ENCODE measurements at regions not wholly inside any gene's neighbourhood (a gene's known extent, or its start where the extent isn't known, plus 50 kb on each side); places are given as distances from the start of the nearest gene placed in this dataset.
A peak's percentile ranks its signal among the peaks of the same experiment; 100 is the strongest.

DNA sequence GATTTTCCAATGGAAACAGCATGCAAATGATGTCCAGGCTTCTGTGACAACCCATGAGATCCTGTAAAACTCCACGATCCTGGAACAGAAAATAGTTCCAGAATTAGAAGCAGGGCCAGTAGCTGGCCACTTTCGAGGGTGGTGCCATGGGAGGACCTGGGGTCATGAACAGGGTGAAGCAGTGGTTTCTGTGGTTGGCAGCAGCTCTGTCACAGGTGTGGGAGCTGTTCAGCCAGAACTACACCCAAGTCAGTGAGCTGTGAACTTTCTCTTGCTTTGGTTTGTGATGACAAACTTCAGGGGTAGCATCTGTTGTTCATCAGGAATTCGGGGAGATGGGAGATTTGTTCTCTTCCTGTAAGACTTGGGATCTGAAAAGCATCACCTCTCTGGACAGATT is 314.4 kb upstream of the NT5C1B start:
- H3K9me3 ChIP-seq: no peaks in the 10 kb centered on the region
- no peaks in the 10 kb centered on the region for H3K27me3 ChIP-seq (ENCODE audit: low read depth)
- DNase-seq (ENCODE audit: low spot score in 2 of 2): no peak
- in situ Hi-C loops (cut with MboI; ENCODE audit: low sequenced_read_pairs): no loop called here
- H3K4me3 ChIP-seq: no peak overlapping the region
- no peaks in the 10 kb centered on the region for H3K36me3 ChIP-seq (replicated peaks)
- no peaks in the 10 kb centered on the region for H3K4me1 ChIP-seq

DNA sequence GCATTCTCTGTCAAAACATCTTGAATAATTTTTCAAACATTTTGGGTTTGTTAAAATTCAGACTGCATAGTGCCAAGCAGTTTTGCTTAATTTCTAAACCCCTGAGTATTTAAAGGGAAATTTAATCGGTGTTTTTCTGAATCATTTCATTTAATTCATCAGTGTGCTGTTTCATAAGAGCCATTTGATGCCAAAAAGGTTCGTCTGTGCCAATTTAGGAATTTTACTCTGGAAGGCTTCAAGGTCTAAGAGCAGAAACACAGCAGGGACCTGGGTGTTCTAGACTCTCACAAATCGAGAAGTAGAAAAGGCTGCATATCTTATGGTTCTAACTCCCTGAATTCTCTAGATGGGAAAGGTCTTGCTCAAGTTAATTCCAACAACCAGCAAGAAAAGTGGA is 311.9 kb upstream of the NT5C1B start:
- DNase-seq (ENCODE audit: low spot score in 2 of 2): no peak
- Histone ChIP-seq H3K9me3 (no peaks in the 10 kb centered on the region), H3K27me3 (ENCODE audit: low read depth) (no peaks in the 10 kb centered on the region), H3K4me1 (no peaks in the 10 kb centered on the region), H3K4me3 (no peak overlapping the region), H3K36me3 (replicated peaks) (no peaks in the 10 kb centered on the region)
- in situ Hi-C loops (cut with MboI; ENCODE audit: low sequenced_read_pairs): no loop called here

GRCh38 chr2:18900691-18901141 is 311.3 kb upstream of the NT5C1B start:
- Histone ChIP-seq H3K9me3 (no peaks in the 10 kb centered on the region), H3K27me3 (ENCODE audit: low read depth) (no peaks in the 10 kb centered on the region), H3K4me1 (no peaks in the 10 kb centered on the region), H3K4me3 (no peak overlapping the region), H3K36me3 (replicated peaks) (no peaks in the 10 kb centered on the region)
- in situ Hi-C loops (cut with MboI; ENCODE audit: low sequenced_read_pairs): no loop called here
- DNase-seq (ENCODE audit: low spot score in 2 of 2): no peak

- Histone ChIP-seq H3K4me3 (no peak overlapping the region), H3K27me3 (ENCODE audit: low read depth) (no peaks in the 10 kb centered on the region), H3K9me3 (no peaks in the 10 kb centered on the region), H3K36me3 (replicated peaks) (no peaks in the 10 kb centered on the region), H3K4me1 (no peaks in the 10 kb centered on the region)
- DNase-seq (ENCODE audit: low spot score in 2 of 2): no peak
- in situ Hi-C loops (cut with MboI; ENCODE audit: low sequenced_read_pairs): loop anchor here (25.0 kb wide), 1 partner anchor 463 kb away; the partner anchor contains the start of gene OSR1
Observed at GRCh38 chr2:18899725-18900124, 310.4 kb upstream of the NT5C1B start.

DNA sequence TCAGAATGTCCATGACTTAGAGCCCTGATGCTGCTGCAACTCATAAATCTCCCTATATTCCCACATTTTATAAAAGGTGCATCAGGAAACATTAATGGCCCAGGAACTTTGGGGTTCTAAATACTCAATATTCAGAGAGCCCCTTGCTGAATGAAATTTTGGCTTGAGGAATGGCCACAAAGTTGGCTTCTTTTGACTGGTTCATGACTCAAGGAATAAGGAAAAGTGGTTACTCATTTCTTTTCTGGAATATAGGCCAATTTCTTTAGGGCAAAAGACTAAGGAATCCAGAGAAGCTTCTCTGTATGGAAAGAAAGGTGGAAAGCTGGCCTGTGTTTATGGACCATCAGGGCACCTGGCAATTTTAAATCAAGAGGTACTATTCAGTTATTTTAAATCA is 308.9 kb upstream of the NT5C1B start:
- in situ Hi-C loops (cut with MboI; ENCODE audit: low sequenced_read_pairs): loop anchor here (25.0 kb wide), 1 partner anchor 464 kb away; the partner anchor contains the start of gene OSR1
- Histone ChIP-seq H3K27me3 (ENCODE audit: low read depth) (no peaks in the 10 kb centered on the region), H3K9me3 (no peaks in the 10 kb centered on the region)

DNA sequence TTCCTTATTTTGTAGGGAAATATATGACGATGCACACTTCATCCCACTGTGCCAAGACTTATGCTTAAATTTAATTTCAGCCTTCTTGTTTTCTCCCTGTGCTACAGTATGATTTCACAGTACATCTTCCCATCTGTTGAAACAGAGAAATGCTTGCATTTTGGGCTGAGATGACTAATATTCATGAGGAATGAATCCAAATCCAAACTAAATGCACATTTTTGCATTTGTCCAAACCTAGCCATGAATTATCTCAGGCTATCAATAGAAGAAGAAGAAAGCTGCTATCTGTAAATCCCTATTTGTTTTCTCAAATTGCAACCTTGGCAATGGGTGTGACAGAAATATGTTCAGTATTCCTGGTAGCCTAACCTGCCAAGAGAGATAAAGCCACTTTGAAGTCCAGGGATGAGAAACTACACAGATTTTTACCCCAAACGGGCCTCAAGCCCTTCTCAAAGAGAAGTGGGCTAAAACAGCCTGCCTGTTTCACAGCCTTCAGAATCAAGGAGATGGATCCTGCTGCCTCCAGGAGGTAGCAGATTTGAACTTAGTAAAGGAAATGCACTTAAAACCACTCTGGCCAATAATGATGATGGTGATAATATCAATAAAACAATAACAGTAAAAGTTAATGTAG is 306.9 kb upstream of the NT5C1B start:
- DNase-seq (ENCODE audit: low spot score in 2 of 2): no peak
- in situ Hi-C loops (cut with MboI; ENCODE audit: low sequenced_read_pairs): loop anchor here (25.0 kb wide), 1 partner anchor 466 kb away; the partner anchor contains the start of gene OSR1

More for the DNA sequence above, 308.9 kb upstream of the NT5C1B start:
- H3K4me1 ChIP-seq: no peaks in the 10 kb centered on the region
- no peak overlapping the region for H3K4me3 ChIP-seq
- H3K36me3 ChIP-seq (replicated peaks): no peaks in the 10 kb centered on the region
- DNase-seq (ENCODE audit: low spot score in 2 of 2): no peak

DNA sequence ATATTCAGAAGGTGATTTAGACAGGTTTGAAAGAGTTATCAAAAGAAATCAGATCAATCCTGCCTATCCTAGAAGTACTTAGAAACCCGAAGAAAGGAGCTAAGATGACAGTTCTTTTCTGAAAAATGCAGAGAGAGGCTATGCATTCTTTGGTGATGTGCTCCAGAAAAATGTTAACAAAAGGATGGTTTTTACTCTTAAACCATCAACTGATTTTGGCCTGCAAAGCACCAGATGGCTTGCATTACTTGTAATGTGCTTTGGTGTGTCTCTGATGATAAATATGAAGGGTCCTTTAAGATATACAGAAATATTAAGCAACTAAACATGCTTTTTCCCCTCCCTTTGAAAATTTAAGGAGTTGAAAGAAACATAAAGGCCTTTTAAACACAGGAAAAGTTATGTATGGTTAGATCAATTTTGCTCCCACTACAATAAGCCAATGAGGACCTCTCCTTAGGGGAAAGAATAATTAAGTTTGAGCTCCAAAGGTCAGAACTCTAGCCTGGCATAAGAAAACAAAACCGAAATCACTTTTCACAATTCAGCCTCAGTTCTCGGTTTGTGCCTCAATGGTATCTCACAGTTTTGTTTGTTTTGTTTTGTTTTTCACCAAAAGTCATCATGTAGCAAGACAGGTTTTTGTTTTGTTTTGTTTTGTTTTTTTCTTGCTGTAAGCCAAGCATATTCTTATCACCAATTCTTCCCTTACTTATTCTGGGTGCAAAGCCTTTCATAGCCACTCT is 302.4 kb upstream of the NT5C1B start:
- DNase-seq (ENCODE audit: low spot score in 2 of 2): no peak
- H3K4me3 ChIP-seq: no peak overlapping the region
- in situ Hi-C loops (cut with MboI; ENCODE audit: low sequenced_read_pairs): loop anchor here (25.0 kb wide), 1 partner anchor 471 kb away; the partner anchor contains the start of gene OSR1
- no peaks in the 10 kb centered on the region for H3K36me3 ChIP-seq (replicated peaks)
- H3K4me1 ChIP-seq: no peaks in the 10 kb centered on the region
- no peaks in the 10 kb centered on the region for H3K9me3 ChIP-seq
- H3K27me3 ChIP-seq (ENCODE audit: low read depth): no peaks in the 10 kb centered on the region

More for the DNA sequence above, 306.9 kb upstream of the NT5C1B start:
- Histone ChIP-seq H3K9me3 (no peaks in the 10 kb centered on the region), H3K4me1 (no peaks in the 10 kb centered on the region), H3K4me3 (no peak overlapping the region), H3K27me3 (ENCODE audit: low read depth) (no peaks in the 10 kb centered on the region), H3K36me3 (replicated peaks) (no peaks in the 10 kb centered on the region)

DNA sequence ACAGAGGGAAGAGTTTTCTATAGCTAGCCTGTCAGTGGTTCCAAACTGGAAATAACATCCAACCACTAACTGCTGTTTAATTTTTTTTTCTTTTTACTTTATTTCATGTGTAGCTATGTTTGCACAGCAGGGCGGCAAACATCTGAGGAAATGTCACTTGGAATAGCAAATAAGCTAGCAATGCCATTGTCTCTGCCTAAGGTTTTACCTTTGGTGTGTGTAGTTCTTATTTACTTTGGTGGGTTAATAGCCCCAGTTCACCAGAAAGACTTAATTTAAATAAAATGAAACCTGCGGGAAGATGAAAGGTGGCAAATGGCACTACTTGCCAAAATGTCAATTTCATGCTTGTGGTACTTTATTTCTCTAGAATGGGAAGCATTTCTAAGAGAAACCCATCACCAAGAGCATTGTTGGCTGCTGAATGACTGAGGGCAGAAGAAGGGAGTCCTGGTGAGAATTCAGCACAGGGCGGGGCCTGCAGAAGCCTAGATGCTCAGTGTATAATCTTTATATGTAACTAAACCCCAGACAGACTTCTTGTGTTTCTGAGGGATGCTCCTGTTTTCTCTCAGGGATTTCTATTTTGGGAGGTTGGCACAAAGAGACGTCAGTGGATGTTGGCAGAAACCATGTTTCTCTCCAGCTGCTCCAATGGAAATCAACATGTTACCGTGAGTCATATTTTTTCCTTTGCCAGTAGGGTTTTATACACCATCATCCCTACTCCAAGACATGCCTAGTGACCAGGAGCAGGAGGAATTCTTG is 300.4 kb upstream of the NT5C1B start:
- no peak for DNase-seq (ENCODE audit: low spot score in 2 of 2)

GRCh38 chr2:18885457-18885856 is 296.1 kb upstream of the NT5C1B start:
- in situ Hi-C loops (cut with MboI; ENCODE audit: low sequenced_read_pairs): loop anchor here (25.0 kb wide), 1 partner anchor 477 kb away; the partner anchor contains the start of gene OSR1
- no peaks in the 10 kb centered on the region for H3K4me1 ChIP-seq
- no peak for DNase-seq (ENCODE audit: low spot score in 2 of 2)
- no peak overlapping the region for H3K4me3 ChIP-seq
- H3K9me3 ChIP-seq: no peaks in the 10 kb centered on the region
- no peaks in the 10 kb centered on the region for H3K27me3 ChIP-seq (ENCODE audit: low read depth)
- H3K36me3 ChIP-seq (replicated peaks): no peaks in the 10 kb centered on the region

More for the DNA sequence above, 300.4 kb upstream of the NT5C1B start:
- no peaks in the 10 kb centered on the region for H3K27me3 ChIP-seq (ENCODE audit: low read depth)
- no peaks in the 10 kb centered on the region for H3K9me3 ChIP-seq
- in situ Hi-C loops (cut with MboI; ENCODE audit: low sequenced_read_pairs): loop anchor here (25.0 kb wide), 1 partner anchor 473 kb away; the partner anchor contains the start of gene OSR1
- no peaks in the 10 kb centered on the region for H3K4me1 ChIP-seq
- H3K36me3 ChIP-seq (replicated peaks): no peaks in the 10 kb centered on the region
- H3K4me3 ChIP-seq: no peak overlapping the region

- Histone ChIP-seq H3K4me1 (no peaks in the 10 kb centered on the region), H3K4me3 (no peak overlapping the region), H3K9me3 (no peaks in the 10 kb centered on the region), H3K27me3 (ENCODE audit: low read depth) (no peaks in the 10 kb centered on the region), H3K36me3 (replicated peaks) (no peaks in the 10 kb centered on the region)
- in situ Hi-C loops (cut with MboI; ENCODE audit: low sequenced_read_pairs): loop anchor here (25.0 kb wide), 1 partner anchor 478 kb away; the partner anchor contains the start of gene OSR1
- DNase-seq (ENCODE audit: low spot score in 2 of 2): peak in 1 of 2 experiments; percentile 29
Observed at GRCh38 chr2:18883616-18884456, 294.5 kb upstream of the NT5C1B start.

DNA sequence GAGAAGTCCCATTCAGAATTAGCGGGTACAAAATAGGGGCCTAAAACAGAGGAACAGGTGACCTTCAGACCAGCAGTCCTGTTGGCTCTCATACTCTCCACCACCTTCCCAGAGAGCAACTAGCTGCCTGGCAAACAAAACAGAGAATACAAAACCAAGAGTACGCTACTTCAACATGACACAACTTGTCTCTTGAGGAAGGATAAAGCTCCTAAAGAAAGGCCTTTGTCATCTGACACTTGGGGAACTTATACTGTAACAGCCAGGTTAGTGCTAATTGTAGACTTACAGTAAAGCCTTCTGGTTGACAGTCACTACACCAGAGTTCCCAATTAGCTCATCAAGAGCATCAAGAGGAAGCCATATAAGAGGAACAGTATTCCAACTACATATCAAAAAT is 282.1 kb upstream of the NT5C1B start:
- Histone ChIP-seq H3K9me3 (no peaks in the 10 kb centered on the region), H3K4me3 (no peak overlapping the region), H3K4me1 (no peaks in the 10 kb centered on the region), H3K27me3 (ENCODE audit: low read depth) (no peaks in the 10 kb centered on the region), H3K36me3 (replicated peaks) (no peaks in the 10 kb centered on the region)
- in situ Hi-C loops (cut with MboI; ENCODE audit: low sequenced_read_pairs): no loop called here
- DNase-seq (ENCODE audit: low spot score in 2 of 2): no peak

GRCh38 chr2:18870307-18870706 is 280.9 kb upstream of the NT5C1B start:
- Histone ChIP-seq H3K4me3 (no peak overlapping the region), H3K4me1 (no peaks in the 10 kb centered on the region), H3K27me3 (ENCODE audit: low read depth) (no peaks in the 10 kb centered on the region), H3K36me3 (replicated peaks) (no peaks in the 10 kb centered on the region), H3K9me3 (no peaks in the 10 kb centered on the region)
- in situ Hi-C loops (cut with MboI; ENCODE audit: low sequenced_read_pairs): no loop called here
- DNase-seq (ENCODE audit: low spot score in 2 of 2): no peak

GRCh38 chr2:18861951-18862350 is 272.6 kb upstream of the NT5C1B start:
- Histone ChIP-seq H3K4me3 (no peak overlapping the region), H3K9me3 (no peaks in the 10 kb centered on the region), H3K27me3 (ENCODE audit: low read depth) (no peaks in the 10 kb centered on the region), H3K4me1 (no peaks in the 10 kb centered on the region), H3K36me3 (replicated peaks) (no peaks in the 10 kb centered on the region)
- in situ Hi-C loops (cut with MboI; ENCODE audit: low sequenced_read_pairs): no loop called here
- DNase-seq (ENCODE audit: low spot score in 2 of 2): no peak

Measured in HAP-1 (cell line).